Liver (tissue), 8 donors: ENCODE measurements at regions not wholly inside any gene's neighbourhood (a gene's known extent, or its start where the extent isn't known, plus 50 kb on each side); places are given as distances from the start of the nearest gene placed in this dataset.

Experiments
- DNase-seq: peaks from one replicate; pipeline ENCODE4 v3.0.0-alpha.2; 2017; ENCODE audit warnings: low spot score
- H3K27ac ChIP-seq, 2 donors: one replicate each; pipeline ENCODE4 v1.7.0; 2013; ENCODE audit warnings: inconsistent platforms in 2 of 2, low read length in 2 of 2, control low read depth in 1 of 2, low read depth in 1 of 2, mild to moderate bottlenecking in 1 of 2
- H3K27me3 ChIP-seq, 4 donors: one replicate each; pipeline versions ENCODE4 v1.6.1 to v1.7.0; 2013; ENCODE audit warnings: low read length in 3 of 4, inconsistent platforms in 1 of 4, mild to moderate bottlenecking in 1 of 4, moderate library complexity in 1 of 4; ENCODE audit not compliant: control insufficient read depth in 4 of 4, insufficient read depth in 4 of 4
- H3K36me3 ChIP-seq, 4 donors: one replicate each; pipeline versions ENCODE4 v1.6.1 to v1.7.0; 2013; ENCODE audit warnings: low read length in 3 of 4, mild to moderate bottlenecking in 3 of 4, low read depth in 1 of 4, moderate library complexity in 1 of 4; ENCODE audit not compliant: control insufficient read depth in 4 of 4, insufficient read depth in 3 of 4
- H3K4me1 ChIP-seq, 4 donors: one replicate each; pipeline versions ENCODE4 v1.6.1 to v1.7.0; 2013; ENCODE audit warnings: low read length in 3 of 4, mild to moderate bottlenecking in 3 of 4, moderate library complexity in 1 of 4; ENCODE audit not compliant: control insufficient read depth in 4 of 4, insufficient read depth in 4 of 4
- H3K4me3 ChIP-seq, 3 donors: one replicate each; pipeline versions ENCODE4 v1.6.1 to v1.7.0; 2013; ENCODE audit warnings: low read length in 3 of 3, control low read depth in 1 of 3, low read depth in 1 of 3, mild to moderate bottlenecking in 1 of 3
- H3K9ac ChIP-seq, 2 donors: one replicate each; pipeline ENCODE4 v1.7.0; 2013; ENCODE audit warnings: low read length in 2 of 2, mild to moderate bottlenecking in 2 of 2, moderate library complexity in 2 of 2, control low read depth in 1 of 2, low read depth in 1 of 2
- H3K9me3 ChIP-seq, 4 donors: one replicate each; pipeline versions ENCODE4 v1.6.1 to v1.7.0; 2013; ENCODE audit warnings: low read length in 3 of 4; ENCODE audit not compliant: control insufficient read depth in 4 of 4
- ATF3 ChIP-seq: IDR thresholded peaks from 2 replicates; pipeline ENCODE4 v1.6.1; 2016; ENCODE audit warnings: antibody characterized with exemption
- CTCF ChIP-seq: fragments of 150-350 bp; IDR thresholded peaks from 2 replicates; pipeline ENCODE4 v1.5.1; 2017; ENCODE audit warnings: improper control_type of control experiment, low read depth, low read length; ENCODE audit not compliant: missing input control
- EGR1 ChIP-seq, 2 donors: IDR thresholded peaks; 2 replicates each; pipeline ENCODE4 v1.6.1; 2016 to 2018; ENCODE audit warnings: antibody characterized with exemption in 2 of 2, low read depth in 2 of 2
- FOXA1 ChIP-seq: IDR thresholded peaks from 2 replicates; pipeline ENCODE4 v1.6.1; 2016; ENCODE audit warnings: antibody characterized with exemption
- FOXA2 ChIP-seq: IDR thresholded peaks from 2 replicates; pipeline ENCODE4 v1.6.1; 2016; ENCODE audit warnings: antibody characterized with exemption
- GABPA ChIP-seq, 2 donors: IDR thresholded peaks in 1 of 2; conservative IDR thresholded peaks in 1 of 2; 2 replicates each; pipeline ENCODE4 v1.6.1; 2016; ENCODE audit warnings: antibody characterized with exemption in 2 of 2, mild to moderate bottlenecking in 1 of 2, moderate library complexity in 1 of 2
- HNF4A ChIP-seq, 2 donors: conservative IDR thresholded peaks; 2 replicates each; pipeline ENCODE4 v1.6.1; 2016; ENCODE audit warnings: antibody characterized with exemption in 2 of 2, mild to moderate bottlenecking in 2 of 2
- HNF4G ChIP-seq: IDR thresholded peaks from 2 replicates; pipeline ENCODE4 v1.6.1; 2016; ENCODE audit warnings: antibody characterized with exemption
- JUND ChIP-seq, 2 donors: IDR thresholded peaks; 2 replicates each; pipeline ENCODE4 v1.6.1; 2016; ENCODE audit warnings: antibody characterized with exemption in 2 of 2
- RAD21 ChIP-seq, 2 donors: IDR thresholded peaks; 2 replicates each; pipeline ENCODE4 v1.6.1; 2016; ENCODE audit warnings: antibody characterized with exemption in 2 of 2, mild to moderate bottlenecking in 2 of 2
- REST ChIP-seq: IDR thresholded peaks from 2 replicates; pipeline ENCODE4 v1.6.1; 2016; ENCODE audit warnings: antibody characterized with exemption, mild to moderate bottlenecking
- SP1 ChIP-seq: IDR thresholded peaks from 2 replicates; pipeline ENCODE4 v1.6.1; 2018; ENCODE audit warnings: antibody characterized with exemption, mild to moderate bottlenecking
- TAF1 ChIP-seq: conservative IDR thresholded peaks from 2 replicates; pipeline ENCODE4 v1.6.1; 2016; ENCODE audit warnings: antibody characterized with exemption, mild to moderate bottlenecking
- YY1 ChIP-seq: IDR thresholded peaks from 2 replicates; pipeline ENCODE4 v1.6.1; 2016; ENCODE audit warnings: antibody characterized with exemption, mild to moderate bottlenecking
- WGBS: extraction: QIAGEN DNeasy Blood & Tissue Kit; methylation state at CpG from one replicate; pipeline ENCODE4 v1.1.7; 2013; 5-methylcytosine and 5-hydroxymethylcytosine counted together
- TF ChIP-seq, protein P1 (sequence below): IDR thresholded peaks from 2 replicates; pipeline ENCODE4 v1.6.1; 2016; ENCODE audit warnings: antibody characterized with exemption
- TF ChIP-seq, protein P2 (sequence below): IDR thresholded peaks from 2 replicates; pipeline ENCODE4 v1.6.1; 2016; ENCODE audit warnings: antibody characterized with exemption
- donor health status: healthy.
- donor health status: healthy.
- donor health status: healthy.
- donor health status: healthy.
- donor health status: healthy.

GRCh38 chr6:170206851-170207431 is 83.9 kb downstream of the DLL1 start:
- DNase-seq, result no peak
- 89% methylated on average over 10 of the region's 10 CpGs for WGBS
- H3K36me3 ChIP-seq, result no peaks in the 10 kb centered on the region

More at GRCh38 chr6:170206851-170207431, 83.9 kb downstream of the DLL1 start:
- H3K4me3 ChIP-seq, result no peak overlapping the region
- no peak overlapping the region for H3K9ac ChIP-seq
- H3K9me3 ChIP-seq, result no peaks in the 10 kb centered on the region
- no peak for TF ChIP-seq HNF4G
- TF ChIP-seq TAF1, result no peak
- no peak for TF ChIP-seq FOXA1
- TF ChIP-seq GABPA (IDR thresholded peaks at IDR 0.05 in 1 of 2, conservative IDR thresholded peaks at IDR 0.05 in 1 of 2), result no peak
- TF ChIP-seq REST, result no peak
- TF ChIP-seq ATF3, result no peak
- TF ChIP-seq FOXA2, result no peak
- no peak for TF ChIP-seq RAD21 (IDR thresholded peaks at IDR 0.05)
- no peak for TF ChIP-seq YY1
- no peak for TF ChIP-seq JUND (IDR thresholded peaks at IDR 0.05)
- no peak for TF ChIP-seq HNF4A (conservative IDR thresholded peaks at IDR 0.05)
- TF ChIP-seq, protein P1, sequence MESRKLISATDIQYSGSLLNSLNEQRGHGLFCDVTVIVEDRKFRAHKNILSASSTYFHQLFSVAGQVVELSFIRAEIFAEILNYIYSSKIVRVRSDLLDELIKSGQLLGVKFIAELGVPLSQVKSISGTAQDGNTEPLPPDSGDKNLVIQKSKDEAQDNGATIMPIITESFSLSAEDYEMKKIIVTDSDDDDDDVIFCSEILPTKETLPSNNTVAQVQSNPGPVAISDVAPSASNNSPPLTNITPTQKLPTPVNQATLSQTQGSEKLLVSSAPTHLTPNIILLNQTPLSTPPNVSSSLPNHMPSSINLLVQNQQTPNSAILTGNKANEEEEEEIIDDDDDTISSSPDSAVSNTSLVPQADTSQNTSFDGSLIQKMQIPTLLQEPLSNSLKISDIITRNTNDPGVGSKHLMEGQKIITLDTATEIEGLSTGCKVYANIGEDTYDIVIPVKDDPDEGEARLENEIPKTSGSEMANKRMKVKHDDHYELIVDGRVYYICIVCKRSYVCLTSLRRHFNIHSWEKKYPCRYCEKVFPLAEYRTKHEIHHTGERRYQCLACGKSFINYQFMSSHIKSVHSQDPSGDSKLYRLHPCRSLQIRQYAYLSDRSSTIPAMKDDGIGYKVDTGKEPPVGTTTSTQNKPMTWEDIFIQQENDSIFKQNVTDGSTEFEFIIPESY, result no peak
- no peak for TF ChIP-seq SP1
- TF ChIP-seq, protein P2, sequence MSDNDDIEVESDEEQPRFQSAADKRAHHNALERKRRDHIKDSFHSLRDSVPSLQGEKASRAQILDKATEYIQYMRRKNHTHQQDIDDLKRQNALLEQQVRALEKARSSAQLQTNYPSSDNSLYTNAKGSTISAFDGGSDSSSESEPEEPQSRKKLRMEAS, result no peak
- no peak for TF ChIP-seq EGR1 (IDR thresholded peaks at IDR 0.05; ENCODE audit: low read depth in 2 of 2)
- no peak for TF ChIP-seq CTCF
- no peak overlapping the region for H3K27ac ChIP-seq
- H3K27me3 ChIP-seq, result no peaks in the 10 kb centered on the region
- H3K4me1 ChIP-seq, result no peaks in the 10 kb centered on the region
